ENCODE measurements at regions not wholly inside any gene's neighbourhood (a gene's known extent, or its start where the extent isn't known, plus 50 kb on each side); places are given as distances from the start of the nearest gene placed in this dataset.
A peak's percentile ranks its signal among the peaks of the same experiment; 100 is the strongest.

GRCh38 chr15:69505956-69506556 is 53.4 kb downstream of the RPLP1 start:
- no peak for DNase-seq (ENCODE audit: low read depth in 2 of 3, low spot score in 2 of 3)

- no peak for DNase-seq (ENCODE audit: low read depth in 2 of 3, low spot score in 2 of 3)
These were observed 56.0 kb downstream of the RPLP1 start for GRCh38 chr15:69508659-69509058.

GRCh38 chr15:69509131-69509530 is 56.5 kb downstream of the RPLP1 start:
- DNase-seq (ENCODE audit: low read depth in 2 of 3, low spot score in 2 of 3): no peak

- DNase-seq (ENCODE audit: low read depth in 2 of 3, low spot score in 2 of 3): no peak
These were observed 57.9 kb downstream of the RPLP1 start for GRCh38 chr15:69510556-69510955.

- no peak for DNase-seq (ENCODE audit: low read depth in 2 of 3, low spot score in 2 of 3)
These were observed 58.4 kb downstream of the RPLP1 start for GRCh38 chr15:69511015-69511414.

GRCh38 chr15:69511716-69512340 is 59.2 kb downstream of the RPLP1 start:
- DNase-seq (ENCODE audit: low read depth in 2 of 3, low spot score in 2 of 3): no peak

- no peak for DNase-seq (ENCODE audit: low read depth in 2 of 3, low spot score in 2 of 3)
These were observed 60.9 kb downstream of the RPLP1 start for GRCh38 chr15:69513450-69513960.

GRCh38 chr15:69513986-69514385 is 61.4 kb downstream of the RPLP1 start:
- DNase-seq (ENCODE audit: low read depth in 2 of 3, low spot score in 2 of 3): no peak

- DNase-seq (ENCODE audit: low read depth in 2 of 3, low spot score in 2 of 3): no peak
These were observed 62.9 kb downstream of the RPLP1 start for GRCh38 chr15:69515508-69515907.

- no peak for DNase-seq (ENCODE audit: low read depth in 2 of 3, low spot score in 2 of 3)
These were observed 63.3 kb downstream of the RPLP1 start for GRCh38 chr15:69515926-69516325.

GRCh38 chr15:69517052-69517451 is 64.4 kb downstream of the RPLP1 start:
- no peak for DNase-seq (ENCODE audit: low read depth in 2 of 3, low spot score in 2 of 3)

- no peak for DNase-seq (ENCODE audit: low read depth in 2 of 3, low spot score in 2 of 3)
These were observed 66.2 kb downstream of the RPLP1 start for GRCh38 chr15:69518806-69519205.

GRCh38 chr15:69520067-69520466 is 67.4 kb downstream of the RPLP1 start:
- no peak for DNase-seq (ENCODE audit: low read depth in 2 of 3, low spot score in 2 of 3)

- no peak for DNase-seq (ENCODE audit: low read depth in 2 of 3, low spot score in 2 of 3)
These were observed 69.7 kb downstream of the RPLP1 start for GRCh38 chr15:69522361-69522760.

GRCh38 chr15:69523010-69524001 is 70.7 kb downstream of the RPLP1 start:
- DNase-seq (ENCODE audit: low read depth in 2 of 3, low spot score in 2 of 3): peak; percentile 23 to 55 (median 46)

- DNase-seq (ENCODE audit: low read depth in 2 of 3, low spot score in 2 of 3): no peak
These were observed 71.7 kb downstream of the RPLP1 start for GRCh38 chr15:69524296-69524695.

GRCh38 chr15:69524814-69525213 is 72.2 kb downstream of the RPLP1 start:
- no peak for DNase-seq (ENCODE audit: low read depth in 2 of 3, low spot score in 2 of 3)

GRCh38 chr15:69525543-69525942 is 72.9 kb downstream of the RPLP1 start:
- no peak for DNase-seq (ENCODE audit: low read depth in 2 of 3, low spot score in 2 of 3)

- DNase-seq (ENCODE audit: low read depth in 2 of 3, low spot score in 2 of 3): no peak
These were observed 73.8 kb downstream of the RPLP1 start for GRCh38 chr15:69526081-69527061.

GRCh38 chr15:69529141-69529540 is 76.5 kb downstream of the RPLP1 start:
- no peak for DNase-seq (ENCODE audit: low read depth in 2 of 3, low spot score in 2 of 3)
